Thyroid gland (tissue), 4 donors: ENCODE measurements at regions not wholly inside any gene's neighbourhood (a gene's known extent, or its start where the extent isn't known, plus 50 kb on each side); places are given as distances from the start of the nearest gene placed in this dataset.

Experiments
- CTCF ChIP-seq, 6 experiments: fragments of 200-600 bp in 3 of 6; fragments of 450-650 bp in 3 of 6; sonication (generic) in 3 of 6; IDR thresholded peaks; one replicate each; pipeline ENCODE4 v1.5.1; 2016 to 2019; ENCODE audit warnings: antibody characterized with exemption in 6 of 6, mild to moderate bottlenecking in 2 of 6, inconsistent platforms in 1 of 6, moderate library complexity in 1 of 6
- POLR2A ChIP-seq, 2 donors: fragments of 450-650 bp; IDR thresholded peaks; one replicate each; pipeline ENCODE4 v1.6.1; 2017; ENCODE audit warnings: antibody characterized with exemption in 2 of 2, mild to moderate bottlenecking in 2 of 2, moderate library complexity in 1 of 2

DNA sequence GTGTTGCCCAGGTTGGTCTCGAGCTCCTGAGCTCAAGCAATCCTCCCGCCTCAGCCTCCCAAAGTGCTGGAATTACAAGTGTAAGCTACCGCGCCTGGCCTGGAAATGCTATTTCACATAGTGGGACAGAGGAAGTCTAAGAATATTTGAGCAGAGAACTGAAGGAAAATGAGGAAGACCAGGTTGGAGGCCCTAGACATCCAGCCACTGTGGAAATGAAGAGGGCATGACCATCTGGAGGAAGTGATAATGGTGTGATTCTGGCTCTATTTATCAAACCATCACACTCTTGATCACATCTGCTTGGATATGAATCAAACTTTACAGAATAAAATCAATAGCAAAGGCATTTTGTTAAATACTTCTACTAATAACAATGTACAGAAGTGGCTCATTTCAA lies 65.9 kb upstream of the ARHGEF3 start:
- no peak for TF ChIP-seq CTCF (IDR thresholded peaks at IDR 0.05)
- TF ChIP-seq POLR2A (IDR thresholded peaks at IDR 0.05) = no peak
